ENCODE measurements at regions not wholly inside any gene's neighbourhood (a gene's known extent, or its start where the extent isn't known, plus 50 kb on each side); places are given as distances from the start of the nearest gene placed in this dataset.

GRCh38 chr11:44361813-44362212, 51.9 kb upstream of the ALX4 start:
- no peaks in the 10 kb centered on the region for H3K9me3 ChIP-seq (ENCODE audit: low read depth, low read length, poor library complexity, severe bottlenecking)
- H3K4me1 ChIP-seq (ENCODE audit: insufficient read depth, low read length, poor library complexity, severe bottlenecking), result no peaks in the 10 kb centered on the region
- intact Hi-C loops (cut with micrococcal nuclease; ENCODE audit: unreplicated experiment), result no loop called here
- no peaks in the 10 kb centered on the region for H3K27me3 ChIP-seq (replicated peaks; ENCODE audit: insufficient read depth, low read depth, low read length, poor library complexity)
- no TSS peak for BruUV-seq (replicated peaks)
- H3K4me3 ChIP-seq (ENCODE audit: low read depth, low read length, poor library complexity, severe bottlenecking), result no peak overlapping the region
- ChIA-PET CTCF (interaction anchor here (0.6 to 0.8 kb wide), 2 partner anchors 11 to 76 kb away, joined by 4 read pairs; no protein-coding TSS in a partner anchor), POLR2A (ENCODE audit: low non-redundant PET) (interaction anchor here (0.6 to 0.7 kb wide), 3 partner anchors 16 to 1330 kb away, joined by 4 to 20 read pairs (median 14); no protein-coding TSS in a partner anchor)
- H3K27ac ChIP-seq (ENCODE audit: low read depth, low read length, poor library complexity, severe bottlenecking), result no peak overlapping the region
- peak; percentile 35 for DNase-seq (ENCODE audit: low spot score)
- H3K36me3 ChIP-seq (ENCODE audit: insufficient read depth, low read length, poor library complexity, severe bottlenecking), result no peaks in the 10 kb centered on the region
- TF ChIP-seq, protein P1, sequence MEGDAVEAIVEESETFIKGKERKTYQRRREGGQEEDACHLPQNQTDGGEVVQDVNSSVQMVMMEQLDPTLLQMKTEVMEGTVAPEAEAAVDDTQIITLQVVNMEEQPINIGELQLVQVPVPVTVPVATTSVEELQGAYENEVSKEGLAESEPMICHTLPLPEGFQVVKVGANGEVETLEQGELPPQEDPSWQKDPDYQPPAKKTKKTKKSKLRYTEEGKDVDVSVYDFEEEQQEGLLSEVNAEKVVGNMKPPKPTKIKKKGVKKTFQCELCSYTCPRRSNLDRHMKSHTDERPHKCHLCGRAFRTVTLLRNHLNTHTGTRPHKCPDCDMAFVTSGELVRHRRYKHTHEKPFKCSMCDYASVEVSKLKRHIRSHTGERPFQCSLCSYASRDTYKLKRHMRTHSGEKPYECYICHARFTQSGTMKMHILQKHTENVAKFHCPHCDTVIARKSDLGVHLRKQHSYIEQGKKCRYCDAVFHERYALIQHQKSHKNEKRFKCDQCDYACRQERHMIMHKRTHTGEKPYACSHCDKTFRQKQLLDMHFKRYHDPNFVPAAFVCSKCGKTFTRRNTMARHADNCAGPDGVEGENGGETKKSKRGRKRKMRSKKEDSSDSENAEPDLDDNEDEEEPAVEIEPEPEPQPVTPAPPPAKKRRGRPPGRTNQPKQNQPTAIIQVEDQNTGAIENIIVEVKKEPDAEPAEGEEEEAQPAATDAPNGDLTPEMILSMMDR (conservative IDR thresholded peaks at IDR 0.05; ENCODE audit: low read depth, low read length), result no peak
- TF ChIP-seq EZH2 (IDR thresholded peaks at IDR 0.05; ENCODE audit: borderline replicate concordance, low read depth, low read length, poor library complexity, severe bottlenecking), result no peak

DNA sequence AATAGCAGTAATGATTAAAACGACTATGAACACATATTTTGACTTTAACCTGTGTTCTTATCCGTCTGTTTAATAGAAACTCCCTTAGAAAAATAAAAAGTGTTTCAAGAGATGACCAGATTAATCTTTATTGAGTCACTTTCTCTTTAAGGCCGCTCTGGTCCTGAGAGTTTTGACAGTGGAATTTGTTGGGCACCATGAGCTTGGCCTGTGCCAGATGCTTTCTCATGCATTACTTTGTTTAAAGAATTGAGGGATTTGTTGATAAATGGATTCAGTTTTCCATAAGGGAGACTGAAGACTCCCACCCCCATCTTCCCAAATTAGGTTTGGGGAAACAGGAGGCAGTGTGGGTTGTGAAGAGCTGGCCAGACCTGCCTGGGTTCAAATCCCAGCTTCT, 53.2 kb upstream of the ALX4 start:
- TF ChIP-seq, protein P1 (conservative IDR thresholded peaks at IDR 0.05; ENCODE audit: low read depth, low read length), result no peak
- no peak for TF ChIP-seq EZH2 (IDR thresholded peaks at IDR 0.05; ENCODE audit: borderline replicate concordance, low read depth, low read length, poor library complexity, severe bottlenecking)
- Histone ChIP-seq H3K9me3 (ENCODE audit: low read depth, low read length, poor library complexity, severe bottlenecking) (no peaks in the 10 kb centered on the region), H3K4me3 (ENCODE audit: low read depth, low read length, poor library complexity, severe bottlenecking) (no peak overlapping the region), H3K27ac (ENCODE audit: low read depth, low read length, poor library complexity, severe bottlenecking) (no peak overlapping the region), H3K27me3 (replicated peaks; ENCODE audit: insufficient read depth, low read depth, low read length, poor library complexity) (no peaks in the 10 kb centered on the region), H3K4me1 (ENCODE audit: insufficient read depth, low read length, poor library complexity, severe bottlenecking) (no peaks in the 10 kb centered on the region), H3K36me3 (ENCODE audit: insufficient read depth, low read length, poor library complexity, severe bottlenecking) (no peaks in the 10 kb centered on the region)
- ChIA-PET CTCF (no interaction called here), POLR2A (ENCODE audit: low non-redundant PET) (no interaction called here)
- BruUV-seq (replicated peaks), result no TSS peak
- no peak for DNase-seq (ENCODE audit: low spot score)
- intact Hi-C loops (cut with micrococcal nuclease; ENCODE audit: unreplicated experiment), result no loop called here

DNA sequence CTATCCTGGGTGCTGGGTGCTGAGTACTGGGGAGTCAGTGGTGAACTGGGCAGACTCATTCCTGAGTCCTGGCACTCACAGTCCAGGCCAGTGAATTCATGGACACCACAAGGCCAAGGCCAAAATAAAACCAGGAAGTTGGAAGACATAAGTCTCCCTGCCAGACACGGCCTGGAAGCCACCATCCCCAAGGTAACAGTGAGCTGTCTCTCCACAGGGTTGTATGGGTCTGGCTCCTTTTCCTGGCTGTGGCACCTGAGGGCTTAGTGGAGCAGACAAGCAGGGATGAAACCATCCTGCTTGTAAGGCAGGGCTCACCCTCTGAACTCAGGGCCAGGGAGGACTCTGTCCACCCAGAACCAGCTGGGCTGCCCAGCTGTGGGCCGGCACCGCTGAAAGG, 54.7 kb upstream of the ALX4 start:
- TF ChIP-seq, protein P1 (conservative IDR thresholded peaks at IDR 0.05; ENCODE audit: low read depth, low read length), result no peak
- TF ChIP-seq EZH2 (IDR thresholded peaks at IDR 0.05; ENCODE audit: borderline replicate concordance, low read depth, low read length, poor library complexity, severe bottlenecking), result no peak
- no peaks in the 10 kb centered on the region for H3K4me1 ChIP-seq (ENCODE audit: insufficient read depth, low read length, poor library complexity, severe bottlenecking)
- intact Hi-C loops (cut with micrococcal nuclease; ENCODE audit: unreplicated experiment), result no loop called here
- H3K27ac ChIP-seq (ENCODE audit: low read depth, low read length, poor library complexity, severe bottlenecking), result no peak overlapping the region
- BruUV-seq (replicated peaks), result no TSS peak
- H3K9me3 ChIP-seq (ENCODE audit: low read depth, low read length, poor library complexity, severe bottlenecking), result no peaks in the 10 kb centered on the region
- DNase-seq (ENCODE audit: low spot score), result no peak
- no peaks in the 10 kb centered on the region for H3K36me3 ChIP-seq (ENCODE audit: insufficient read depth, low read length, poor library complexity, severe bottlenecking)
- H3K27me3 ChIP-seq (replicated peaks; ENCODE audit: insufficient read depth, low read depth, low read length, poor library complexity), result no peaks in the 10 kb centered on the region
- CTCF ChIA-PET, result no interaction called here
- H3K4me3 ChIP-seq (ENCODE audit: low read depth, low read length, poor library complexity, severe bottlenecking), result no peak overlapping the region
- POLR2A ChIA-PET (ENCODE audit: low non-redundant PET), result no interaction called here
